GM18861 (cell line): ENCODE measurements at regions not wholly inside any gene's neighbourhood (a gene's known extent, or its start where the extent isn't known, plus 50 kb on each side); places are given as distances from the start of the nearest gene placed in this dataset.
"Not testable (repeated sequence)": the region's sequence is repeated elsewhere in the genome, so short reads cannot be mapped to it uniquely, and the experiment has no call there.

Source experiments
- ATAC-seq: cut with Tn5 transposase; IDR thresholded peaks from one replicate; pipeline ENCODE4 v1.9.1; 2021; ENCODE audit not compliant: unreplicated experiment

GRCh38 chr15:96790004-96790403 is 459.5 kb downstream of the NR2F2 start:
- ATAC-seq, result no peak

- ATAC-seq, result no peak
Observed at GRCh38 chr15:96792216-96792615, 461.7 kb downstream of the NR2F2 start.

GRCh38 chr15:96796841-96797240 is 466.3 kb downstream of the NR2F2 start:
- ATAC-seq, result no peak

GRCh38 chr15:96801576-96802150 is 471.2 kb downstream of the NR2F2 start:
- no peak for ATAC-seq

- no peak for ATAC-seq
Observed at GRCh38 chr15:96802611-96803255, 472.2 kb downstream of the NR2F2 start.

- no peak for ATAC-seq
Observed at GRCh38 chr15:96804754-96805153, 474.3 kb downstream of the NR2F2 start.

GRCh38 chr15:96807361-96807760 is 476.9 kb downstream of the NR2F2 start:
- ATAC-seq, result no peak

- no peak for ATAC-seq
Observed at GRCh38 chr15:96817900-96818299, 487.4 kb downstream of the NR2F2 start.

- ATAC-seq, result no peak
Observed at GRCh38 chr15:96818861-96819260, 488.4 kb downstream of the NR2F2 start.

- no peak for ATAC-seq
Observed at GRCh38 chr15:96827981-96828380, 497.5 kb downstream of the NR2F2 start.

GRCh38 chr15:96837241-96837970 is 506.9 kb downstream of the NR2F2 start:
- no peak for ATAC-seq

GRCh38 chr15:96838081-96838480 is 507.6 kb downstream of the NR2F2 start:
- no peak for ATAC-seq

GRCh38 chr15:96849271-96849900 is 518.9 kb downstream of the NR2F2 start:
- no peak for ATAC-seq

- ATAC-seq, result no peak
Observed at GRCh38 chr15:96851613-96852012, 521.1 kb downstream of the NR2F2 start.

- ATAC-seq, result no peak
Observed at GRCh38 chr15:96858694-96859093, 528.2 kb downstream of the NR2F2 start.

- no peak for ATAC-seq
Observed at GRCh38 chr15:96860741-96861140, 530.2 kb downstream of the NR2F2 start.

- ATAC-seq, result no peak
Observed at GRCh38 chr15:96867992-96868391, 537.5 kb downstream of the NR2F2 start.

GRCh38 chr15:96869122-96869521 is 538.6 kb downstream of the NR2F2 start:
- ATAC-seq, result no peak

GRCh38 chr15:96869790-96870189 is 539.3 kb downstream of the NR2F2 start:
- no peak for ATAC-seq

- ATAC-seq, result no peak
Observed at GRCh38 chr15:96870580-96870979, 540.1 kb downstream of the NR2F2 start.

GRCh38 chr15:96877442-96877841 is 546.9 kb downstream of the NR2F2 start:
- not testable (repeated sequence) for ATAC-seq

- ATAC-seq, result no peak
Observed at GRCh38 chr15:96878129-96878528, 547.6 kb downstream of the NR2F2 start.
